ENCODE measurements at regions not wholly inside any gene's neighbourhood (a gene's known extent, or its start where the extent isn't known, plus 50 kb on each side); places are given as distances from the start of the nearest gene placed in this dataset.

GRCh38 chr6:76351275-76351674 is 278.8 kb upstream of the IMPG1 start:
- TF ChIP-seq CTCF (IDR thresholded peaks at IDR 0.05) (no peak), POLR2A (IDR thresholded peaks at IDR 0.05) (no peak)

All from Peyer's patch (tissue), 4 donors.